ENCODE measurements at regions not wholly inside any gene's neighbourhood (a gene's known extent, or its start where the extent isn't known, plus 50 kb on each side); places are given as distances from the start of the nearest gene placed in this dataset.
"Not testable (repeated sequence)": the region's sequence is repeated elsewhere in the genome, so short reads cannot be mapped to it uniquely, and the experiment has no call there.

DNA sequence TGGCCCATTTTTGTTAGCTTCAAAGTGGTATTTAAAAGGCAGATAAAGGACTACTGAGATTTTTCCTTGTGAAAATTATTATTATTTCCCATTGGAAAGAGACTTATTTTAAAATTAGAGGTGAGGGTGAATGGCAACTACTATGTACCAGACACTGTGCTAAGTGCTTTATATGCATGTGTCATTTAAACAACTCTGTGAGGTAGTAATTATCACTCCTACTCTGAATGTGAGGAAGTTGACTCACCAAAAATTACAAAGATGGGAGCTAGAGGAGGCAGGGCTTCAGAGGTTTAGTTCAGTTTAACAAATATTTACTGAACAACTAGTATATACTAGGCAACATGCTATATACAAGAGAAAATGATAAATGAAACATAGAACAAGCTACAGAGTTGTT, 78.2 kb downstream of the MSL3 start:
- DNase-seq (ENCODE audit: low spot score), result no peak

DNA sequence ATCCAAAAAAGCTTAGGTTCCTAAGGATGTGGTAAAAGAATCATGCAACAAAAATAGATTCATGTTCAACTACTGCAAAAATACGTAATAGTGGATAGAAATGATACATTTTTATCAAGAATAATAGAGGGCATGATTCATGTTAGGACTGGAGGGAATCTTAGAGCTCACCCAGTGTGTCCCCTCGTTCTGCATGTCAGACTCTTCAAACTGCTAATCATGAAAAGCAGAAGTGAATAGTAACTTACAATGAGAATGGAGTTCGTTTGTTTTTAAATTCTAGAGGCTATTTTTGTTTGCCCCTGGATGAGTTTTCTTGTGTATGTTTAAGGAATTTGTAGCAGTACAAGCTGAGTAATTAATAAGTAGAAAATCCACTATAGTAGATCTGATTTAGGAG, 79.4 kb downstream of the MSL3 start:
- no peak for DNase-seq (ENCODE audit: low spot score)

DNA sequence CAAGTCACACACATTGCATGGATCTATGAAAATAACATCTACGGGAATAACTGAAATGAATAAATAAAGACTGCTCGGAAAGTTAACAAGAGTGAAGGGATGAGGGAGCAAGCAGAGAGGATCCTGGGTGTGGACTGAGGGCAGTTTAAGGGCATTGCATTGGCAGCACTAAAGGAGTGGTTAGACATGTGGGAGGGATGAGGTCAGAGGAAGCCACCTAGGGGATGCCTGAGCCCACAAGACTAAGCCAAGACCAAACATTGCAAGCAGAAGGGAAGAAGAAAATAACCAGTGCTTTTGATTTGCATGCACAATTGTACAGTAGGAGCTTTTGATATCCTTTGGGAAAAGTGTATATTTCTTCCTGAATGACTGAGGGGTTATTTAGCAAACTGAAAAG, 106.1 kb downstream of the MSL3 start:
- DNase-seq (ENCODE audit: low spot score), result no peak

DNA sequence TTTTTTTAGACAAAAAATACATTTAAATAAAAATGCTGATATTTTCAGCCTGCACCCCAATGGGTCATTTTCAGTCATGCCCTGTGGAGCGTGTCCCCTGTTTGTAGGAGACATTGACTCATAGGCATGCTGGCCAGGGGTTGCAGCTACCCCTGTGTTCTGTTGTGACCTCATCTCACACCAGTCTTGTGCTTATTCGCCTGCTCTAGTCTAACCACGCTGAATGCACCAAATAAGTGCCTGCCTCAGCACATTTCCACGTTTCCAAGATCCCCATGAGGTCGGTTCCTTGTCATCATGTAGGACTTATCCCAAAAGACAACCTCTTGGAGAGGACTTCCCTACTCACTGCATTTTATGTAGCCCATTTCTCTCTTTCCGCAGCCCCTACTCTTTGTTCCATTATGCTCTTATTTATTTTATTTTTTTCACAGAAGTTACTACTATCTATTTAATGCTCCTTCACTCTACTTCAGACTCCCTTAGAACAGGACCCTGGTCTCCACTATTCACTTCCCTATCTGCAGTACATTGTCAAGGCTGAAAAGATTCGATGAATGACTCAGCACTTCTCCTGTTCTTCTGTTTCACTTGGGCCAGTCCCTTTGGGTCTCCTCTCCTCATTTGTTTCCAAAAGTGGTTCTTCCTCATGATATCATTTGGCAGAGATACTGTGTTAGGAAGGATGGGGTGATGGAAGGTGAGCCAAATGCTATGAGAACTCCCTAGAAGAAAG, 109.7 kb downstream of the MSL3 start:
- no peak for DNase-seq (ENCODE audit: low spot score)

DNA sequence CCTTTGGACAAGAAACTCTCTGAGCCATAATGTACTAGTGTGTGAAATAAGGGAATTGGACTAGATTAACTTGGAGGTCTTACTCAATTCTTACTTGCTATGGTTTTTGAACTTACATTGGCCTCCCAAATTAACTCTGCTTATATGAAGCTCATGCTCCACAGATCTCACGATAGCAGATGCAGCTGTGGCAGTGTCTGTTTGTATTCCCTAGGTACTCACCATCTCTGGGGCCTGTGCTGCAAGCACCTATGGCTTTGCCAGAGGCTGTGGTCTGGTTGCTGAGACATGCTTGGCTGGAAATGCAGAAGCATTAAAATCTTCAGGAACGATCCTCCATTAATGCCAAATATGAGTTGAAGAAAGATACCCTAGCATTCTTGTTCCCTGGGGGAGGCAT, 112.8 kb downstream of the MSL3 start:
- DNase-seq (ENCODE audit: low spot score), result no peak

DNA sequence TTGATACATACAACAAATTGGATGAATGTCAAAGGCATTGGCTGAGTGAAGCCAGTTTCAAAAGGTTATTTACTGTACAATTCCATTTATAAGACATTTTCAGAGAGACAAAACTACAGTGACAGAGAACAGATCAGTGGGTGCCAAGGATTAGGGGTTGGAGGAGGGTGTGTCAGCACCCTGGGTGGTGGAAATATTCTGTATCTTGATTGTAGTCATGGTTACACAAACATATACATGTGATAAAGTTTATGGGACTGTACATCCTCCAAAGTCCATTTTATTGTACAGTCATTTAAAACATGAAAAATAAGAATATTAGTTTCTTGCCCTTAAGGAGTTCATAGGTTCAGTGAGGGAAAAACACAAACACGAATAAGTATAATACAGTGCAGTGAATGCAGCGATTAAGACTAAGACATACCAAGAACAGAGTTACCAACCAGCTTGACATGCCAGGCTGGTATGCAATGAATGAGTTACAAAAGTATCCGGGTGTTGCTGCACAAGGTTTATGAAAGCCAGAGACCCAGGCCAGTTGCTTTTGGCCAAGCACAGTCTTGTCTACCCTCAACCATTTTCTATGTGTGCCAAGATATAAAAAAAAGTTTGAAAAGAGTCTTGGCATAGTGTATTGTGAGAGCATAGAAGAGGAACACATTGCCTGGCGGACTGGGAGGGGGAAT, 123.6 kb downstream of the MSL3 start:
- DNase-seq (ENCODE audit: low spot score), result no peak

DNA sequence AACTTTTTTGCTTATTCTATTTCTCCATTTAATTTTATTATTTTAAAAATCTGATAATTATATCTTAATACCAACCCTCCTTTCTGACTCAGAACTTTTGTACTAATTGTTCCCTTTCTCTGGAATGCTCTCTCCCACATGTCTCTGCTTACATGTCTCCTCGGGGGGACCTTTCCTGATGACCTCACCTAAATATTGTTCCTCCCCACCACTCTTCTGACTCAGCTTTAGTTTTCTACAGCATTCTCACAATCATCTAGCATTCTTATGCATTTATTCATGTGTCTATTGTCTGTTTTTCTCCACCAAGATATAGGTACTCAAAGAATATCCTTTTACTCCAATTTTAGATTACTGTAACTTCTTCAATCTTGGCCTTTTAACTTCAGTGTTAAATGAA, 128.7 kb downstream of the MSL3 start:
- DNase-seq (ENCODE audit: low spot score), result no peak

DNA sequence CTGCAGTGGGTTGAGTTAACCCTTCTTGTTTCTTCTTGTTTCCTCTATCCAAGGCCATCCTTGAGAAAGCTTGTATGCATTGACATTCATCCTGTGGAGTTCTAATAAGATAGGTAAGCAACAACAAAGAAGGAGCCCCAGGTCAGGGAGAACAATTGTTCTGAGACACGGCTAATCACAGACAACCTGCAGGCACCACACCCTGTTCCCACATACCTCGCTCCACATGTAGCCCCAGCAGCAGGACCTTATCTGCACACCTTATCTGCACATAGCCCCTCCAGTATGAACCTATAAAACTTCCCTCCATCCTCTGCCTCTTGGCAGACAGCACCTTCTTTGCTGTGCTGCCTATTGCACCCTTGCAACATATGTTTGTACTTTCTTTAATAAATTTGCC, 129.1 kb downstream of the MSL3 start:
- DNase-seq (ENCODE audit: low spot score), result no peak

DNA sequence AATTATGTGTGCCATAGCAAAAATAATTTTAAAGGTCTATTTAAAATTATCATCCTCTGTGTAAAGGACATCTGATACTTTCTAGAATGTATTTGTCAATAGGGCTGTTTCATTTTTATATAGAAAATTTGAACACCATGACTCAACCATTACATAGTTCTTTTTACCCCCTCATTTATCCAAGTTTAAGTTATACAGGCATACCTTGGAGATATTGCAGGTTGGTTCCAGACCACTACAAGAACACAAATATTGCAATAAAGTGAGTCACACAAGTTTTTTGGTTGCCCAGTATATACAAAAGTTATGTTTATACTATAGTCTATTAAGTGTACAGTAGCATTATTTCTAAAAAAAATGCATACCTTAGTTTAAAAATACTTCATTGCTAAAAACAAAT, 130.4 kb downstream of the MSL3 start:
- no peak for DNase-seq (ENCODE audit: low spot score)

DNA sequence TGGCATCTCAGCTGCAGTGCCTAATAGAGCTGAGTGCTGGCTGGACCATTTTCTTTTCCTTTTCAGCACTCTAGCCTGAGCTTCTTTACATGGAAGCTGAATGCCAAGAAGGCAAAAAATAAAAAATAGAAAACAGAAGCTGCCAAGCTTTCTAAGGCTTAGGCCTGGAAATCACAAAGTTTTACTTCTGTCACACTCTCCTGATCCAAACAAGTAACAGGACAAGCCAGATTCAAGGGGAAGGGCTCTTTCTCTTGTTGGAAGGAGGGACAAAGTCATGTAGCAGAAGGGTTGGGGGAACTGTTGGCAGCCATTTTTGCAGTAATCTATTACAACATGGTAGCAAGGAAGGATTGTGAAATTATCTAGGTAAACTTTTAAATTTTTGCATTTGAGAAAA, 131.8 kb downstream of the MSL3 start:
- DNase-seq (ENCODE audit: low spot score), result no peak

DNA sequence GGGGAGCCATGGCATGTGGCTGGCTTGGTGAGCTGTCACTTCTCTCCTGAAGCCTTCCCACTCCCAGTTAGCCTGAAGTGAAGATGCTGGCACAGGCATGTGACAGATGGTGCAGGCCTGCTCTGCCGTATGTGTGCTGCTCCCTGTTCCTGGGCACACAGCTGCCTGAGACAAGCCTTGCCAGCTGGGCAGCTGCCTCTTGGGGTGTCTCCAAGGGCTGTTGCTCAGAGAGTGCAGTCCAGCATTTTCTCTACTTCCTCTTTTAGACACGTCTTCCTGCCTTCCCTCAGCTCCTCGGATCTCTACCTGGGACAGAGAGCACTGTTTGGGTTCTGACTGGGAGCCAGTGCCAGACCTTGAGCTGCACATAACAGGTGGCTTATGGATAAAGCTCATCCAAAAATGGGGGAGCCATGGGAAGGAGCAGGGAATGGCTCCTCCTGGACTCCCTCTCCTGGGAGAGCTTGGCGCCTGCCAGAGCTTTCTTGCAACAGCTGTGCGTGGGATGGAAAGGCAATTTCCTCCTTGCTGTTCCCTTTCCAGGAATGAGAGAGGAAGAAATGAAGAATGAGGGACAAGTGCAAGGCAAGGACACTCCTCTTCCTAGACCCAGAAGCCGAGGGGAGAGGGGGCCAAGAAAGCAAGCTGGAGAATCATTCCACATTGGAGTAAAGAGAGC, 132.9 kb downstream of the MSL3 start:
- no peak for DNase-seq (ENCODE audit: low spot score)

DNA sequence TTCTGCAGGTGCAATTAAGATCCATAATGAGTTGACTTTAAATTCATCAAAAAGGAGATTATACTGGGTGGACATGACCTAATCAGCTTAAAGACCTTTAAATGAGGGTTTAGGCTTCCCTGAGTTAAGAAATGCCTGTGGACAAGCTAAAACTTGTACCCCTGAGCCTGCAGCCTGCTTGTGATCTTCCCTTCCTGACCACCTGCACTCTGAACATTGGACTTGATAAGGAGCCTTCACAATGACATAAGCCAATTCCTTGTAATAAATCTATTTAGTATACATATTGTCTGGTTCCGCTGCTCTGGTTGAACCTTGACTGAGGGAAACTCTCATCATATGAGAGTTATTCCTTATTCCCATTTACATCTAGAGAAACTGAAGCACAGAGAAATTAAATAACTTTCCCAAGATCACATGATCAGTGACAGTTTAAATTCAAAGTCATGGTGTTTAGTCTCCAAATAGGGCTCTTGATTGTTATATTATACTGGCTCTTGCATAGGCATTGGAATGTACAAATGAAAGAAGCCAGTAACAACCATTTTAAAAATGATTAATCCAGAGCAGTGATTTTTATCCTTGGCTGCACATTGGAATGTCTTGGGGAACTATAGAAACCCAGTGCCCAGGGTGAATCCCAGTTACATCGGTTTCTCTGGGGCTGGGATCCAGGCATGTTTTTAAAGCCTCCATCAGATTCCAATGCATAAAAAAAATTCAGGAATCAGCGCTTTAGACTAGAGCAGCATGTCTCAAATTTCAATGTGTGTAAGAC, 136.1 kb downstream of the MSL3 start:
- no peak for DNase-seq (ENCODE audit: low spot score)

DNA sequence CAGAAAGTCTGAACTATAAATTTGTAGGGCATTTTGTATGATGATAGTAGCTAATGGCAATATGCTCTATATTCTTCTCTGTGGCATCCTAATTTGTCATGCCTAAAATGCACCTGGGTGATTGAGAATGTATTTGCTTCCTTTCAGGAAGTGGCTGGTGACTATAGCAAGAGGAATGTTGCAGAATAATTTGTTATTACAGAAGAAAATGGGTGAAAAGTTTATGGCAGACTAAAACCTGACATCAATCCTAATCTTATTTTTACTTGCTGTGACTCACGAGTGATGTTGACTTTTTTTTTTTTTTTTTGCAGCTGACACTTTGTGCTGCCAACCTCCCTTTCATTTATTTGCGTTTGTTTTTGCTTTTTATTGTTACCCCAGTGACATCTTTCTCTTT, 141.1 kb downstream of the MSL3 start:
- DNase-seq (ENCODE audit: low spot score), result no peak

DNA sequence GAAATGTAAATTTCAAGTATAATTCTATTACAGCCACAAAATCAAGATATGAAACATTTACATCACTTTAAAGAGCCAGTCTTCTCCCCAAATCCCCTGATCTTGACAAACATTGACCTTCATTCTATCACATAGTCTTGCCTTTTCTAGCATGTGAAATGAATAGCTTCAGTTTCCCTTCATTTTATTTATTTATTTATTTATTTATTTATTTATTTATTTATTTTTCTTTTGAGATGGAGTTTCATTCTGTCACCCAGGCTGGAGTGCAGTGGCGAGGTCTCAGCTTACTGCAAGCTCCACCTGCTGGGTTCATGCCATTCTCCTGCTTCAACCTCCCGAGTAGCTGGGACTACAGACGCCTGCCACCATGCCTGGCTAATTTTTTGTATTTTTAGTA, 147.9 kb downstream of the MSL3 start:
- not testable (repeated sequence) for DNase-seq (ENCODE audit: low spot score)

DNA sequence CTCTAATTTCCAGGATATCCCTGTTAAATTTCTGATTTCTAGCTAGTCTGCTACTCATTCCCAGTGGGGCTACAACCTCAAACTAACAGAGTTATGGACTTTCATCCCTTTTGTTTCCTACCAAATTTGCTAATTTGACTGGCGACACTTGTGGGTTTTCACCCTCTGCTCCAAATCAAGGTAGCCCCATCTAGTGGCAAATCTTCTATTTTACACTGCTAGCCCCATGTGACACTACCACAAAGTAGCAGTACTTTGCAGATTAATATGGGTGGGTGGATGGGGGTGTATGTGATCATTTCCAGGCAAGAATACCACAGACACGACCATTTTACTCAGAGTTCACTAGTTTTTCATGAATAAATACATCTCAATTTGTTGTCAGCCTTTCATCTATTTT, 150.3 kb downstream of the MSL3 start:
- DNase-seq (ENCODE audit: low spot score), result peak; percentile 1

DNA sequence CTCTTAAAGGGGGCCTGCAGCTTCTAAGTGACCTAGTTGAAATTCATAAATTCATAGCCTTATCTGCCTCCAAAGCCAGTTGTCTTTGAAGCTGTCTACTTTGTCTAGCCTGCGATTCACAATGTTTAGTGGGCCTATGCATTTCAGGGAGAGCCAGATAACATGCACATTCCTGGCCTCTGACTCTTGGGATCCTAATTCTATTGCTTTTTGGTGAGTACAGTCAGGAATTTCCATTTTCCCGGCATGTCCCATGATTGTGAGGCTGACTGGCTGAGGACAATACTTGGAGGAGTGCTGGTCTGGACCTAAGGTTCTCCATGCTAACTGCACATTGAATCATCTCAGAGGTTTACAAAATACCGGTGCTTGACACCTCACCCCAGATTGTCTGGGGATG, 155.0 kb downstream of the MSL3 start:
- DNase-seq (ENCODE audit: low spot score), result no peak

DNA sequence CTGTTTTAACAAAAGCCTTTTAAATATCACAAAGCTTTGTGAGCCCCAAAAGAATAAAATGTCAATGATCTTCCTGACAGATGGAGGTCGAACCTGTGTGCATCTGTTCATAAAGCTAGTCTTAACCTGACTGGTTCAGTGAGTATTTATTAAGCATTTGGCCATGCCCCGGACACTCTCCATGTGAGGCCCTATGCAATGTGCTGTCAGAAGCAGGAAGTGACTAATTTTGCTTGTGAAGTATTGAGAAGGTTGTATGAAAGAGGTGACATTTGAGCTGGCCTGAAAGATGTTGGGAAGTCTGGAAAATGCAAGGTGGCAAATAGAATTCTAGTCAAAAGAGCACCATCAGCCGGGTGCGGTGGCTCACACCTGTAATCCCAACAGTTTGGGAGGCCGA, 171.4 kb downstream of the MSL3 start:
- DNase-seq (ENCODE audit: low spot score), result no peak

DNA sequence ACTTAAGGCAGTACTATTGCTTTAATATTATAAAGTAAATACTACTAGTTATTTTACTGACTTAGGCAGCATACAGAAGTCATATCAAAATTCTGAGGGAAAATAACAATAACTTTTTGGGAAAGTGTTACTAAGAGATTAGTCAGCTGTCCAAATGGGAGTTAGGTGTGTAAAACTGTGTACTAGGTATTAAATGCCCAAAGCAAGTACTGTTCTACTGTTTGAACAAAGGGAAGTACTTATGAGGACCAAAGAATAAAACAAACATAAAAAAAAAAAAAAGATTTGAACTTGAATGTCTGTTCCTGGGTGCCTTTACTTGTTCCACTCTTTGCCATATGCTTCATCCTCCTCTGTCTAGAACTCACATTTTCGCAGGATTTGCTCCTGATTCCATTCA, 174.4 kb downstream of the MSL3 start:
- no peak for DNase-seq (ENCODE audit: low spot score)

DNA sequence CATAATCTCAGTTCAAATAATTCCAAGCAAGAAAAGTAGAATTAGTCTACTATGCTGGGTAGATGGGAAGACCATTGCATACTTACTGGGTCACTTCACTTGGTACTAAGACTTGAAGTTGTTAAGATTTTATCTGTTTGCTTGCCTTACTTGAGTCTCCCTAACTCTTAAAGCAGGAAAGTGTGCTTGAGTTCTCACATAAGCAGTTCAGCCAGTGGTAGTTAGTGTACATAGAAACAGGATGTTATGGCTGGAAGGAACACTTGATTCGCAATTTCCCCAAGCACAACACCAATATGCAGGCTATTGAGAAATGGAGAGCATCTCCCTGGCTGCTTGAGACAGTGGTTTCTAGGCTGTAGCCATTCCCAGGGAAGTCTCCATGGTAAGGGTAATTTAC, 176.1 kb downstream of the MSL3 start:
- no peak for DNase-seq (ENCODE audit: low spot score)

DNA sequence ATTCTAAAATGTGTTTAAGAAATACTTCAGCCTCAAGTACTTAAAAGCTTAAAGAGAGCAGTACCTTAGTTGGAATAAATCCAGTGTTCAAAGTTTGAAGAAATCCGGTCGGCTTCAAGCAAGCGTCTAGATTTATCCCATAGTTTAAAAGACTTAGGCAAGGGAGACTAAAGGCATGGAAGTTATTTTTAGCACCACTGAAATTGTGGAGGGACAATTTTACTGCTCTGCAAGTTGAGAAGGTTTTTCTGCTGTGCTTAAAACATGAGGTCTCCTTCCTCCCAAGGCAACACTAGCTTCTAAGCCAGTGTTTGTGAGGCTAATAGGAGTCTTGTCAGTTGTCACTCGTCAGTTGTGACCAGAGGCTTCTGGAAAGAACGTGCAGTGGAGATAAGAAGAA, 183.5 kb downstream of the MSL3 start:
- no peak for DNase-seq (ENCODE audit: low spot score)

DNA sequence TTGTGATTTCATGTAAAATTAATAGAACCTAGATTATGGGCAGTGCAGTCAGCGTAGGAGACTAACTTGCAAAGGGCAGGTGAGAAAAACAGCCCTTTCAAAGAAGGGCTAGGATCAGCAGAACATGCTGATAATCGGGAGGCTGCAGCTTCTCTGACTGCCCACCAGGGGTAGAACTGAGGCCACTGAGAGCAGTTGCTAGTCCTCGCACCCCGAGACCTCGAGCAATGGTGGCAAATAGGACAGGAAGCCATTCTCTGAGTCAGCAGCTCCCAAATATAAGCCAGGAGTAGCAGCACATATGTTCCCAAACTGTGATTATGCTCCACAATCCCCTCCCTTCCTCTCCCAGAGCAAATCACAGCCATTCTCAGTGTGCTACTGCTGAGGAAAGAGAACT, 186.5 kb downstream of the MSL3 start:
- peak; percentile 3 for DNase-seq (ENCODE audit: low spot score)

DNA sequence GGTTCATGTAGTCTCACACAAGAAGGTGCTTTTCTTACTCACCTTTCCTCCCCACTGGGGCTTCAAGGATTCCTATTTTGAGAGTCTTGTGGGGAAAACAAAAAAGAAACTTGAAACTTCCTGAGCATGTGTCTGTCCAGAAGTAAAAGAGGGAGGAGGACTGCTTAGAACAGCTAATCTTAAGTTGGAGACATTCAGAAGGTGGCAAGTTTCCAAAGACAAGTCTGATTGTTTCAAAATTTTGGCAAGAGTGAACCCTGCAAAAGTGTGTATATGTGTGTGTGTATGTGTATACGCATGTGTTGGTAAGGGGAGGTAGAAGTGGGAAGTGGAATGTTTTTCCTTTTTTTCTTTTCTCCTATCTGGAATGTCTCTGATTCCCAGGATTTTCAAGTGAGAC, 189.0 kb upstream of the FRMPD4 start:
- DNase-seq (ENCODE audit: low spot score), result no peak
